ENCODE measurements at regions not wholly inside any gene's neighbourhood (a gene's known extent, or its start where the extent isn't known, plus 50 kb on each side); places are given as distances from the start of the nearest gene placed in this dataset.

DNA sequence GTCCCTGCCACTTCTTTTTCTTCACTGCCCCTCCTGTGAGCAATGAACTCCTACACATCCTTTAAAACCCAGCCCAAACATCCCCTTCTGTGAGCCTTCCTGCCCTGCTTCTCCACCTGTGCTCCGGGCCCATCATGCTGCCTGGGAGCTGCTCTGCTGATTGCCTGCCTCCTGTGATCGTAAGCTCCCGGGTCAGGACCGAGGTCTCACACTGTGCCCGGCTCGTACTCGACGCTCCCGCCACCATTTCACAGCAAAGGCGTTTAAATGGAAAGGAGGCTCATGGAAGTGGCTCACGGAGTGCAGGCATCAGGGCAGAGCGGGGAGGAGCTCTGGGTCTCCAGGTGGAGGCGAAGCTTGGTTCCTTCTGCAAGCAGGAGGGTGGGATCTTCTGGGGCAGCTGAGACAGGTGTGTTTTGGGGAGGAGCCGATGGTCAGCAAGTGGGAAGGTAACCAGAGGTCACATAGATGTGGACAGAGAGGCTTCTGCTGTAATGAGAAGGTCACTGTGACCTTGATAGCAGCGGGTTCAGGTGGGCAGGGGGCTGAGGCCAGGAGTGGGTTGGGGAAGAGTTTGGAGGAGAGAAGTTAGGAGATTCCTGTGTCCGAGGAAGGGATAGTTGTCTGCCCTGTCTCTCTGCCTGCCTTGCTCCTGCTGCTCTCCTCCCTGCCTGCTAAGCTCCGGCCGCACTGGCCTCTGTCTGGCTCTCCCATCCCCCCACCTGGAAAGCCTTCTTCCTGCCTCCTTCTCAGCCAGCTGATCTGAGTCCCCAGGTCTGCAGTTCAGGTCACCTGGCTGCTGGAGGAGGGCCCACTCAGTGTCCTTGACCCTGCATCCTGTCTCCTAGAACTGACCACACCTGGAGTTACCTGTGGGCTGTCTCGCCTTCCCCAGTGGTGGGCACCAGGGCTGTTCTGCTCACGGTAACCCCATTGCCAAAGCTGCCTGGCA, 52.7 kb upstream of the FRMD1 start:
- no peak for TF ChIP-seq CTCF (IDR thresholded peaks at IDR 0.05)
- no peak for TF ChIP-seq ZFX (IDR thresholded peaks at IDR 0.05; ENCODE audit: borderline replicate concordance)
